ENCODE measurements at regions not wholly inside any gene's neighbourhood (a gene's known extent, or its start where the extent isn't known, plus 50 kb on each side); places are given as distances from the start of the nearest gene placed in this dataset.

DNA sequence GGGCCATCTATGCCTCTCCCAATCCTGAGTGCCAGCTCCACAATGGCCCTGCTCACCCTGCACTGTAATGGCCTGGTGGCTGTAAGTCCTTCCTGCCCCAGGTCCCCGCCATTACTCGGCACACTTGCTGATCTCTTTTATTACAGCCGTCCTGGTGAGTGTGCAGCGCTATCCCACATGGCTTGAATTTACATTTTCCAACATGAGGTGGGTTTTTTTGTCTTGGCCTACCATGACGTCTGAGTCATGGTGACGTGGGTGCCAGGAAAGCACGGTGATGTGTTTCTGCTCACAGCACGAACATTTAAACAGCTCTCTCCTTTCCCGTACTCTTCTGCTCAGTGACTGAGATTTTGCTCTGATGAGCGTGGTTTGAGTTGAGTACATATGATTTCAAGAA, 55.2 kb upstream of the FOXF1 start:
- no peak for DNase-seq
- TF ChIP-seq, protein P1, sequence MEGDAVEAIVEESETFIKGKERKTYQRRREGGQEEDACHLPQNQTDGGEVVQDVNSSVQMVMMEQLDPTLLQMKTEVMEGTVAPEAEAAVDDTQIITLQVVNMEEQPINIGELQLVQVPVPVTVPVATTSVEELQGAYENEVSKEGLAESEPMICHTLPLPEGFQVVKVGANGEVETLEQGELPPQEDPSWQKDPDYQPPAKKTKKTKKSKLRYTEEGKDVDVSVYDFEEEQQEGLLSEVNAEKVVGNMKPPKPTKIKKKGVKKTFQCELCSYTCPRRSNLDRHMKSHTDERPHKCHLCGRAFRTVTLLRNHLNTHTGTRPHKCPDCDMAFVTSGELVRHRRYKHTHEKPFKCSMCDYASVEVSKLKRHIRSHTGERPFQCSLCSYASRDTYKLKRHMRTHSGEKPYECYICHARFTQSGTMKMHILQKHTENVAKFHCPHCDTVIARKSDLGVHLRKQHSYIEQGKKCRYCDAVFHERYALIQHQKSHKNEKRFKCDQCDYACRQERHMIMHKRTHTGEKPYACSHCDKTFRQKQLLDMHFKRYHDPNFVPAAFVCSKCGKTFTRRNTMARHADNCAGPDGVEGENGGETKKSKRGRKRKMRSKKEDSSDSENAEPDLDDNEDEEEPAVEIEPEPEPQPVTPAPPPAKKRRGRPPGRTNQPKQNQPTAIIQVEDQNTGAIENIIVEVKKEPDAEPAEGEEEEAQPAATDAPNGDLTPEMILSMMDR (IDR thresholded peaks at IDR 0.05; ENCODE audit: insufficient read depth in 1 of 2, low read depth in 1 of 2, low read length in 1 of 2, severe bottlenecking in 1 of 2, unreplicated experiment in 1 of 2) = no peak
- no peaks in the 10 kb centered on the region for H3K36me3 Mint-ChIP-seq (ENCODE audit: insufficient read depth, unreplicated experiment)
- intact Hi-C loops (cut with micrococcal nuclease; ENCODE audit: unreplicated experiment) = no loop called here
- Histone ChIP-seq H3K4me3 (ENCODE audit: low read depth, low read length) (no peak overlapping the region), H3K36me3 (ENCODE audit: control insufficient read depth, insufficient read depth, low read length) (no peaks in the 10 kb centered on the region), H3K27me3 (replicated peaks; ENCODE audit: control insufficient read depth, insufficient read depth, low read length) (no peaks in the 10 kb centered on the region), H3K9me3 (no peaks in the 10 kb centered on the region), H3K4me1 (no peaks in the 10 kb centered on the region)
- POLR2A ChIA-PET = no interaction called here
- no peak overlapping the region for H3K27ac Mint-ChIP-seq (ENCODE audit: unreplicated experiment)
- no peak overlapping the region for H3K4me3 Mint-ChIP-seq (ENCODE audit: unreplicated experiment)
- no TSS peak for BruUV-seq (replicated peaks)
- H3K27me3 Mint-ChIP-seq (ENCODE audit: insufficient read depth, unreplicated experiment) = peaks cover 25% of the 10 kb centered on the region
- peaks cover 8% of the 10 kb centered on the region for H3K9me3 Mint-ChIP-seq (ENCODE audit: unreplicated experiment)
- CTCF ChIA-PET = no interaction called here
- H3K4me1 Mint-ChIP-seq (ENCODE audit: low read depth, unreplicated experiment) = no peaks in the 10 kb centered on the region

DNA sequence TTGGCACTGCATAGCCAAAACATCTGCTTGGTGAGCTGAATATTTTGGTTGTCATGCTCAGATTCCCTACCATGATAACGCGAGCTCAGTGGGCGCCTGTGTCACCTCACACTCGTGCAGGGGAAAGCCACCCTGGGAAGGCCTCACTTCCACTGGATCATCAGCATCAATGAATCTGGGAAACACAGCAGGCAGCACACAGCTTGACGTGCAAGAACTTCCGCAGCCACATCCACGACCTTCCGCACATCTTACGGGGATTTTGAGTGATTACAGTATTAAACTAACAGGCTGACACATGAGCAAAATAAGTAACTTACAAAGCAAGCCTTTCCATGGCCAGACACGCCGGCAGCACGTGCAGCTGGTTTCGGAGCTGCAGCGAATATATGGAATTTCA, 54.7 kb upstream of the FOXF1 start:
- Histone ChIP-seq H3K36me3 (ENCODE audit: control insufficient read depth, insufficient read depth, low read length) (no peaks in the 10 kb centered on the region), H3K4me1 (no peaks in the 10 kb centered on the region), H3K27me3 (replicated peaks; ENCODE audit: control insufficient read depth, insufficient read depth, low read length) (no peaks in the 10 kb centered on the region), H3K4me3 (ENCODE audit: low read depth, low read length) (no peak overlapping the region), H3K9me3 (0 out of 2 replicates have a peak, but pooled peaks cover 1% of the 10 kb centered on the region)
- CTCF ChIA-PET = no interaction called here
- Mint-ChIP-seq H3K27me3 (ENCODE audit: insufficient read depth, unreplicated experiment) (peaks cover 25% of the 10 kb centered on the region), H3K36me3 (ENCODE audit: insufficient read depth, unreplicated experiment) (peaks cover 4% of the 10 kb centered on the region), H3K9me3 (ENCODE audit: unreplicated experiment) (peaks cover 12% of the 10 kb centered on the region), H3K4me3 (ENCODE audit: unreplicated experiment) (no peak overlapping the region), H3K4me1 (ENCODE audit: low read depth, unreplicated experiment) (no peaks in the 10 kb centered on the region), H3K27ac (ENCODE audit: unreplicated experiment) (no peak overlapping the region)
- POLR2A ChIA-PET = no interaction called here
- TF ChIP-seq, protein P1 (IDR thresholded peaks at IDR 0.05; ENCODE audit: insufficient read depth in 1 of 2, low read depth in 1 of 2, low read length in 1 of 2, severe bottlenecking in 1 of 2, unreplicated experiment in 1 of 2) = no peak
- no TSS peak for BruUV-seq (replicated peaks)
- intact Hi-C loops (cut with micrococcal nuclease; ENCODE audit: unreplicated experiment) = no loop called here
- no peak for DNase-seq

DNA sequence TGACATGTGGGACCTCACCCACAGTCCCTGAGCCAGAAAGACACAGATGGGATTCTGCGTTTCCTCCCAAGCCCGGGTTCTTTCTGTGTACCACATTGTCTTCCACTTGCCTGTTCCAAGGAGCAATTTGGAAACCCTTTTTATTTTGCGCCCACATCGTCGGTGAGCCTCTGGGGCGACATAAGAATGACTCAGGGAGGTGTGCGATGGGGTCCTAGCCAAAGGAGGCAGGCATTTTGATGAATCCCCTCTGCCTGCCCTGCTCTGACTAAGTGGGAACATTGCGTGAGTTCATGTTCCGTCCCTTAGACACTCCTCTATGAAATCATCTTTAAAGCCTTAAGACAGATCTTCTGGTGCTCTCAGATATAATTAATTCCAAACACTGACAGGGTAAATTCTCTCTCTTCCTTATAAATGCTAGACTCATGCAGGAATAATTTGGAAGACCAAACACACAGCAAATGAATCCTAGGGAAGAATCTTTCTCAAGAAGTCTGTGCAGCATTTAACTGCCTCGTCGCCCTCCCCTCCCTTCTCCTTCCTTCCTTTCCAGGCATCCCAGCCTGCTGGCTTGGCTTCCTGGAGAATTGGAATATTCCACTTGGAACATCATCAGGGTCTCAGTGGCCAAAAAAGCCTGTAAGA, 52.7 kb upstream of the FOXF1 start:
- H3K4me3 Mint-ChIP-seq (ENCODE audit: unreplicated experiment) = no peak overlapping the region
- BruUV-seq (replicated peaks) = no TSS peak
- no peaks in the 10 kb centered on the region for H3K36me3 ChIP-seq (ENCODE audit: control insufficient read depth, insufficient read depth, low read length)
- no peak for DNase-seq
- no peak overlapping the region for H3K27ac Mint-ChIP-seq (ENCODE audit: unreplicated experiment)
- H3K4me1 ChIP-seq = no peaks in the 10 kb centered on the region
- peaks cover 25% of the 10 kb centered on the region for H3K27me3 Mint-ChIP-seq (ENCODE audit: insufficient read depth, unreplicated experiment)
- H3K27me3 ChIP-seq (replicated peaks; ENCODE audit: control insufficient read depth, insufficient read depth, low read length) = no peaks in the 10 kb centered on the region
- POLR2A ChIA-PET = no interaction called here
- TF ChIP-seq, protein P1 (IDR thresholded peaks at IDR 0.05; ENCODE audit: insufficient read depth in 1 of 2, low read depth in 1 of 2, low read length in 1 of 2, severe bottlenecking in 1 of 2, unreplicated experiment in 1 of 2) = no peak
- peaks cover 12% of the 10 kb centered on the region for H3K9me3 ChIP-seq
- no peaks in the 10 kb centered on the region for H3K4me1 Mint-ChIP-seq (ENCODE audit: low read depth, unreplicated experiment)
- intact Hi-C loops (cut with micrococcal nuclease; ENCODE audit: unreplicated experiment) = no loop called here
- H3K4me3 ChIP-seq (ENCODE audit: low read depth, low read length) = no peak overlapping the region
- peaks cover 26% of the 10 kb centered on the region for H3K9me3 Mint-ChIP-seq (ENCODE audit: unreplicated experiment)
- CTCF ChIA-PET = no interaction called here
- H3K36me3 Mint-ChIP-seq (ENCODE audit: insufficient read depth, unreplicated experiment) = peaks cover 4% of the 10 kb centered on the region
